HepG2 (cell line): ENCODE measurements at regions not wholly inside any gene's neighbourhood (a gene's known extent, or its start where the extent isn't known, plus 50 kb on each side); places are given as distances from the start of the nearest gene placed in this dataset.

Experiments used
- AGO2 ChIP-seq: fragments of 200-400 bp; formaldehyde crosslinking; optimal IDR thresholded peaks from 2 replicates; pipeline ENCODE3; 2017; ENCODE audit warnings: mild to moderate bottlenecking, low read depth, low read length, moderate library complexity
- CHD4 ChIP-seq: fragments of 200-600 bp; sonication (generic); IDR thresholded peaks from 2 replicates; pipeline ENCODE4 v1.7.0; 2017; ENCODE audit warnings: mild to moderate bottlenecking, low read length, borderline replicate concordance
- ELF4 ChIP-seq: sonication (generic); formaldehyde crosslinking; IDR thresholded peaks from 2 replicates; pipeline ENCODE4 v1.5.0; 2020; ENCODE audit warnings: missing genetic modification reagents, mild to moderate bottlenecking, moderate library complexity, borderline replicate concordance
- GPBP1L1 ChIP-seq: sonication (generic); formaldehyde crosslinking; IDR thresholded peaks from 2 replicates; pipeline ENCODE4 v1.5.0; 2020; ENCODE audit warnings: mild to moderate bottlenecking, missing genetic modification reagents
- HES4 ChIP-seq: sonication (generic); formaldehyde crosslinking; IDR thresholded peaks from 2 replicates; pipeline ENCODE4 v1.9.0; 2021; ENCODE audit warnings: mild to moderate bottlenecking, missing genetic modification reagents, borderline replicate concordance
- IRF1 ChIP-seq: sonication (generic); formaldehyde crosslinking; IDR thresholded peaks from 2 replicates; pipeline ENCODE4 v1.4.0; 2020; ENCODE audit warnings: low read depth, mild to moderate bottlenecking, missing genetic modification reagents
- IRF2 ChIP-seq: IDR thresholded peaks from 2 replicates; pipeline ENCODE4 v1.6.1; 2018; ENCODE audit warnings: missing genetic modification reagents, missing compliant biosample characterization
- JUNB ChIP-seq: sonication (generic); formaldehyde crosslinking; IDR thresholded peaks from 2 replicates; pipeline ENCODE4 v1.8.0; 2022; ENCODE audit warnings: missing genetic modification reagents, mild to moderate bottlenecking, borderline replicate concordance
- MAZ ChIP-seq, 2 experiments: sonication (generic) in 1 of 2; formaldehyde crosslinking in 1 of 2; IDR thresholded peaks; 2 replicates each; pipeline versions ENCODE4 v1.5.0 to v1.6.1; 2012 to 2020; ENCODE audit warnings: low read depth in 2 of 2, mild to moderate bottlenecking in 2 of 2, borderline replicate concordance in 1 of 2, improper control_type of control experiment in 1 of 2, low read length in 1 of 2, missing genetic modification reagents in 1 of 2, moderate library complexity in 1 of 2
- NPAS2 ChIP-seq: sonication (generic); formaldehyde crosslinking; IDR thresholded peaks from 2 replicates; pipeline ENCODE4 v1.8.0; 2022; ENCODE audit warnings: mild to moderate bottlenecking, missing genetic modification reagents, borderline replicate concordance
- PAXIP1 ChIP-seq: sonication (generic); formaldehyde crosslinking; conservative IDR thresholded peaks from 2 replicates; pipeline ENCODE4 v1.4.0; 2020; ENCODE audit warnings: mild to moderate bottlenecking, missing genetic modification reagents, moderate library complexity
- POGZ ChIP-seq: sonication (generic); formaldehyde crosslinking; IDR thresholded peaks from 2 replicates; pipeline ENCODE4 v1.4.0; 2020; ENCODE audit warnings: mild to moderate bottlenecking, missing genetic modification reagents
- TBX2 ChIP-seq: sonication (generic); formaldehyde crosslinking; IDR thresholded peaks from 2 replicates; pipeline ENCODE4 v1.5.0; 2020; ENCODE audit warnings: missing genetic modification reagents, mild to moderate bottlenecking, borderline replicate concordance
- TCF12 ChIP-seq, 2 experiments: fragments of 450-650 bp in 1 of 2; sonication (generic) in 1 of 2; formaldehyde crosslinking in 1 of 2; IDR thresholded peaks; 2 replicates each; pipeline versions ENCODE4 v1.6.1 to v1.8.0; 2017 to 2022; ENCODE audit warnings: antibody characterized with exemption in 1 of 2, mild to moderate bottlenecking in 1 of 2, missing genetic modification reagents in 1 of 2, moderate library complexity in 1 of 2
- YEATS2 ChIP-seq: sonication (generic); formaldehyde crosslinking; IDR thresholded peaks from 2 replicates; pipeline ENCODE4 v1.4.0; 2020; ENCODE audit warnings: missing genetic modification reagents, borderline replicate concordance
- ZBTB42 ChIP-seq: sonication (generic); formaldehyde crosslinking; IDR thresholded peaks from 2 replicates; pipeline ENCODE4 v1.5.0; 2020; ENCODE audit warnings: mild to moderate bottlenecking, missing genetic modification reagents
- ZFP36L1 ChIP-seq: sonication (generic); formaldehyde crosslinking; IDR thresholded peaks from 2 replicates; pipeline ENCODE4 v1.8.0; 2022; ENCODE audit warnings: mild to moderate bottlenecking, missing genetic modification reagents, moderate library complexity
- ZFP36L2 ChIP-seq: sonication (generic); formaldehyde crosslinking; IDR thresholded peaks from 2 replicates; pipeline ENCODE4 v1.4.0; 2020; ENCODE audit warnings: missing genetic modification reagents
- ZNF432 ChIP-seq: sonication (generic); formaldehyde crosslinking; IDR thresholded peaks from 2 replicates; pipeline ENCODE4 v1.5.0; 2020; ENCODE audit warnings: missing genetic modification reagents, mild to moderate bottlenecking, borderline replicate concordance
- ZNF607 ChIP-seq: sonication (generic); formaldehyde crosslinking; IDR thresholded peaks from 2 replicates; pipeline ENCODE4 v1.5.1; 2020; ENCODE audit warnings: missing genetic modification reagents, mild to moderate bottlenecking, borderline replicate concordance
- ZNF652 ChIP-seq: IDR thresholded peaks from 2 replicates; pipeline ENCODE4 v1.6.1; 2016; ENCODE audit warnings: low read depth, borderline replicate concordance
- ZZZ3 ChIP-seq: sonication (generic); formaldehyde crosslinking; IDR thresholded peaks from 2 replicates; pipeline ENCODE4 v1.4.0; 2020; ENCODE audit warnings: missing genetic modification reagents, mild to moderate bottlenecking, borderline replicate concordance
- TF ChIP-seq, protein P1 (sequence below): sonication (generic); formaldehyde crosslinking; IDR thresholded peaks from 2 replicates; pipeline ENCODE4 v1.5.1; 2020; ENCODE audit warnings: mild to moderate bottlenecking, moderate library complexity, missing genetic modification reagents

DNA sequence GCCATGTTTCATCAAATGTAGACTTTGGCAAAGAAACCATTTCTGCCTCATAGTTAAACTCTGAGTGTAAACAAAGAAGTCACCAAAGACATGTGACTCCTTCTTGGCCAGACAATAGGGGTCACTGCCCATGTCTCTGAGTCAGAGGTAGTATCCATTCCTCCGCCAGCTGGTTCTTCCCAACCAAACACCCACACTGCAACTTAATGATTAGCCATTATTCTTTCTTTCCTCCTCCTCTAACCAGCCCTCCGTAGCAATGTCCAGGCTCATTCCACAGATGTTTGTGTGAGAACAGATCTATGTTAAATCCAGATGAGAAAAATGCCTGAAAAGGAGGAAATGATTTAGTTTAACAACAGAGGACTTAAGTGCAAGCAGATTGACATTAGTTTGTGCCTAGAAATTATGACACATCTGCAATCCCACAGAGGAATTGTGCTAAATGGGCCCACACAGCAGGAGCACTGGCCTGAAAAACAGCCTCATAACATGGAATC lies 127.9 kb upstream of the SH3BP4 start (continued):
- TF ChIP-seq, protein P1, sequence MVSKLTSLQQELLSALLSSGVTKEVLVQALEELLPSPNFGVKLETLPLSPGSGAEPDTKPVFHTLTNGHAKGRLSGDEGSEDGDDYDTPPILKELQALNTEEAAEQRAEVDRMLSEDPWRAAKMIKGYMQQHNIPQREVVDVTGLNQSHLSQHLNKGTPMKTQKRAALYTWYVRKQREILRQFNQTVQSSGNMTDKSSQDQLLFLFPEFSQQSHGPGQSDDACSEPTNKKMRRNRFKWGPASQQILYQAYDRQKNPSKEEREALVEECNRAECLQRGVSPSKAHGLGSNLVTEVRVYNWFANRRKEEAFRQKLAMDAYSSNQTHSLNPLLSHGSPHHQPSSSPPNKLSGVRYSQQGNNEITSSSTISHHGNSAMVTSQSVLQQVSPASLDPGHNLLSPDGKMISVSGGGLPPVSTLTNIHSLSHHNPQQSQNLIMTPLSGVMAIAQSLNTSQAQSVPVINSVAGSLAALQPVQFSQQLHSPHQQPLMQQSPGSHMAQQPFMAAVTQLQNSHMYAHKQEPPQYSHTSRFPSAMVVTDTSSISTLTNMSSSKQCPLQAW (CRISPR knock-in tag), result no peak
- TF ChIP-seq ZZZ3 (CRISPR knock-in tag) (no peak), POGZ (CRISPR knock-in tag) (peak; percentile 58; the same call in 1 of the 2 replicates), CHD4 (no peak), ZNF652 (no peak), MAZ (IDR thresholded peaks at IDR 0.05; ENCODE audit: borderline replicate concordance, low read depth, low read length) (no peak), MAZ (CRISPR knock-in tag; IDR thresholded peaks at IDR 0.05; ENCODE audit: low read depth) (0 out of 2 replicates have a peak, but pooled peaks have one; percentile 27), ZNF432 (CRISPR knock-in tag) (no peak), ELF4 (CRISPR knock-in tag) (no peak), JUNB (no peak), TCF12 (IDR thresholded peaks at IDR 0.05) (no peak), TCF12 (CRISPR knock-in tag; IDR thresholded peaks at IDR 0.05) (no peak), AGO2 (no peak), NPAS2 (CRISPR knock-in tag) (no peak), IRF1 (CRISPR knock-in tag) (no peak), PAXIP1 (CRISPR knock-in tag) (peak; percentile 49), IRF2 (CRISPR knock-in tag) (peak; percentile 50; the same call in 1 of the 2 replicates), TBX2 (CRISPR knock-in tag) (peak; percentile 38; the same call in 1 of the 2 replicates), ZNF607 (no peak), ZFP36L1 (CRISPR knock-in tag) (no peak), YEATS2 (no peak), GPBP1L1 (CRISPR knock-in tag) (no peak), HES4 (CRISPR knock-in tag) (no peak), ZBTB42 (CRISPR knock-in tag) (no peak), ZFP36L2 (CRISPR knock-in tag) (no peak)
